Kidney epithelial cell (primary cell): ENCODE measurements at regions not wholly inside any gene's neighbourhood (a gene's known extent, or its start where the extent isn't known, plus 50 kb on each side); places are given as distances from the start of the nearest gene placed in this dataset.

Experiments used
- DNase-seq: peaks from one replicate; pipeline ENCODE4 v3.0.0-alpha.2; 2010; ENCODE audit warnings: low read depth
- H3K27me3 ChIP-seq: 2 replicates; pipeline ENCODE4 v1.6.0; 2011; ENCODE audit warnings: low read length; ENCODE audit not compliant: control insufficient read depth, insufficient read depth
- H3K36me3 ChIP-seq: 2 replicates; pipeline ENCODE4 v1.5.1; 2011; ENCODE audit warnings: low read length; ENCODE audit not compliant: control insufficient read depth, insufficient read depth
- H3K4me3 ChIP-seq: 2 replicates; pipeline ENCODE4 v1.5.1; 2011; ENCODE audit warnings: low read depth, mild to moderate bottlenecking, control low read depth, low read length
- CTCF ChIP-seq: IDR thresholded peaks from 2 replicates; pipeline ENCODE4 v1.5.1; 2011; ENCODE audit warnings: mild to moderate bottlenecking, moderate library complexity, low read length, control low read depth, inconsistent platforms; ENCODE audit not compliant: insufficient read depth, poor library complexity, severe bottlenecking

DNA sequence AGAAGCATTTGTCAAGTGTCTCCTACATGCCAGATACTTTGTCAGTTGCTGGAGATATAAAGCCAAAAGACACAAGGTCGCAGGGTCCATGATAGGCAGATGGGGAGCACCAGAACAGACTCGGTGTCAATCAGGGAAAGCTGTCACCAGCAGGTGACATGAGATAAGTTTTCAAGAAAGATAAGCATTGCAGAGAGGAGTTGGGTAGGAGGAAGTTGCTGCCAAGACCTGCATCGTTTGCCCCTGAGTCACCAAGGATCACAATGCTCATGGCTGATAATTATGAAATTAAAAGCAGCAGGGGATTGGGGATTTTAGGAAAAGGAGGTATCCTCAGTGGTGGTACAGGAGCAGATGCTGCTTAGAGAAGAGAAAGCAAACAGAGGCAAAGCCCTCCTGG, 551.1 kb upstream of the CDH11 start:
- no peak for TF ChIP-seq CTCF
- no peak for DNase-seq
- Histone ChIP-seq H3K27me3 (no peaks in the 10 kb centered on the region), H3K4me3 (no peak overlapping the region), H3K36me3 (no peaks in the 10 kb centered on the region)

- H3K36me3 ChIP-seq = no peaks in the 10 kb centered on the region
- no peak for DNase-seq
- H3K27me3 ChIP-seq = no peaks in the 10 kb centered on the region
- TF ChIP-seq CTCF = no peak
- H3K4me3 ChIP-seq = no peak overlapping the region
Observed at GRCh38 chr16:65671071-65671470, 549.2 kb upstream of the CDH11 start.

GRCh38 chr16:65668064-65668595, 546.3 kb upstream of the CDH11 start:
- no peaks in the 10 kb centered on the region for H3K36me3 ChIP-seq
- TF ChIP-seq CTCF = no peak
- DNase-seq = no peak
- H3K27me3 ChIP-seq = no peaks in the 10 kb centered on the region
- H3K4me3 ChIP-seq = no peak overlapping the region

- no peak for DNase-seq
- peak; percentile 11 for TF ChIP-seq CTCF
- Histone ChIP-seq H3K36me3 (no peaks in the 10 kb centered on the region), H3K27me3 (no peaks in the 10 kb centered on the region), H3K4me3 (no peak overlapping the region)
Observed at GRCh38 chr16:65667011-65667578, 545.2 kb upstream of the CDH11 start.

- no peak for DNase-seq
- Histone ChIP-seq H3K4me3 (no peak overlapping the region), H3K27me3 (no peaks in the 10 kb centered on the region), H3K36me3 (no peaks in the 10 kb centered on the region)
- no peak for TF ChIP-seq CTCF
Observed at GRCh38 chr16:65666132-65666941, 544.5 kb upstream of the CDH11 start.
